Osteoblast (primary cell): ENCODE measurements at regions not wholly inside any gene's neighbourhood (a gene's known extent, or its start where the extent isn't known, plus 50 kb on each side); places are given as distances from the start of the nearest gene placed in this dataset.
A peak's percentile ranks its signal among the peaks of the same experiment; 100 is the strongest.
"Not testable (repeated sequence)": the region's sequence is repeated elsewhere in the genome, so short reads cannot be mapped to it uniquely, and the experiment has no call there.

Source experiments
- DNase-seq: peaks from one replicate; pipeline ENCODE4 v3.0.0; 2011; ENCODE audit warnings: low spot score, mixed read lengths; ENCODE audit not compliant: insufficient read length; ENCODE audit errors: missing footprints
- H2AFZ ChIP-seq: 2 replicates; pipeline ENCODE4 v1.6.0; 2011; ENCODE audit warnings: mild to moderate bottlenecking, low read length
- H3K27ac ChIP-seq: 2 replicates; pipeline ENCODE4 v1.5.1; 2011; ENCODE audit warnings: mild to moderate bottlenecking, low read depth, low read length, moderate library complexity
- H3K27me3 ChIP-seq: 2 replicates; pipeline ENCODE4 v1.6.0; 2012; ENCODE audit warnings: mild to moderate bottlenecking, control low read depth, inconsistent platforms, low read length, moderate library complexity; ENCODE audit not compliant: insufficient read depth
- H3K36me3 ChIP-seq: 2 replicates; pipeline ENCODE4 v1.5.1; 2011; ENCODE audit warnings: mild to moderate bottlenecking, low read length, control low read depth, moderate library complexity; ENCODE audit not compliant: insufficient read depth
- H3K4me1 ChIP-seq: 2 replicates; pipeline ENCODE4 v1.5.1; 2011; ENCODE audit warnings: mild to moderate bottlenecking, low read length, control low read depth, moderate library complexity; ENCODE audit not compliant: insufficient read depth
- H3K4me2 ChIP-seq: 2 replicates; pipeline ENCODE4 v1.6.0; 2011; ENCODE audit warnings: mild to moderate bottlenecking, low read length; ENCODE audit not compliant: insufficient read depth
- H3K4me3 ChIP-seq: fragments of 200-600 bp; sonication (generic); 3 replicates; pipeline ENCODE4 v1.5.1; 2012; ENCODE audit warnings: mild to moderate bottlenecking, low read length, inconsistent platforms; ENCODE audit not compliant: insufficient read depth
- H3K79me2 ChIP-seq: 2 replicates; pipeline ENCODE4 v1.6.0; 2012; ENCODE audit warnings: mild to moderate bottlenecking, low read length, control low read depth, inconsistent platforms; ENCODE audit not compliant: insufficient read depth
- H3K9me3 ChIP-seq: 2 replicates; pipeline ENCODE4 v1.5.1; 2011; ENCODE audit warnings: low read depth, low read length, control low read depth
- H4K20me1 ChIP-seq: 2 replicates; pipeline ENCODE4 v1.6.0; 2012; ENCODE audit warnings: mild to moderate bottlenecking, low read length, control low read depth; ENCODE audit not compliant: insufficient read depth
- TF ChIP-seq, protein P1 (sequence below): IDR thresholded peaks from 2 replicates; pipeline ENCODE4 v1.5.1; 2011; ENCODE audit warnings: mild to moderate bottlenecking, low read depth, low read length, moderate library complexity; ENCODE audit errors: extremely low read depth

DNA sequence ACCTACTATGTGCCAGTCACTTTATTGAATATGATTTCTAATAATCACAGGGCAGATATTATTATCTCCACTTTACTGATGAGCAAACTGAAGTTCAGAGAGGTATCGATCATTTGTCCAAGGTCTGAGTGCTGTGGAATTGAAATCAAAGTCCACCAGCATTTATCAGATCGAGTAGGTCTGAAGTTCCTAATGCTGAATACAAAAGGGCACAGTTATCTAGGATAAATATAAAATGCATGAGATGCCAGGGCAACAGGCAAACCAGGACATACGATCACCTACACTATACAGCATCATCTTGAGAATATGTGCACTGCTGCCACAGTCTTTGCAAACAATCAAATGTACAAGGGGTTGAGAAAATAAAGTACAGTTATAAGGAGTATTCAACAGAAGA, 57.2 kb upstream of the SH3RF1 start:
- Histone ChIP-seq H3K9me3 (peaks cover 2% of the 10 kb centered on the region), H3K27me3 (no peaks in the 10 kb centered on the region), H3K79me2 (no peaks in the 10 kb centered on the region), H4K20me1 (no peaks in the 10 kb centered on the region), H3K36me3 (no peaks in the 10 kb centered on the region), H3K4me3 (no peak overlapping the region), H3K4me1 (no peaks in the 10 kb centered on the region), H3K4me2 (no peak overlapping the region), H3K27ac (no peak overlapping the region), H2AFZ (no peak overlapping the region)
- TF ChIP-seq, protein P1, sequence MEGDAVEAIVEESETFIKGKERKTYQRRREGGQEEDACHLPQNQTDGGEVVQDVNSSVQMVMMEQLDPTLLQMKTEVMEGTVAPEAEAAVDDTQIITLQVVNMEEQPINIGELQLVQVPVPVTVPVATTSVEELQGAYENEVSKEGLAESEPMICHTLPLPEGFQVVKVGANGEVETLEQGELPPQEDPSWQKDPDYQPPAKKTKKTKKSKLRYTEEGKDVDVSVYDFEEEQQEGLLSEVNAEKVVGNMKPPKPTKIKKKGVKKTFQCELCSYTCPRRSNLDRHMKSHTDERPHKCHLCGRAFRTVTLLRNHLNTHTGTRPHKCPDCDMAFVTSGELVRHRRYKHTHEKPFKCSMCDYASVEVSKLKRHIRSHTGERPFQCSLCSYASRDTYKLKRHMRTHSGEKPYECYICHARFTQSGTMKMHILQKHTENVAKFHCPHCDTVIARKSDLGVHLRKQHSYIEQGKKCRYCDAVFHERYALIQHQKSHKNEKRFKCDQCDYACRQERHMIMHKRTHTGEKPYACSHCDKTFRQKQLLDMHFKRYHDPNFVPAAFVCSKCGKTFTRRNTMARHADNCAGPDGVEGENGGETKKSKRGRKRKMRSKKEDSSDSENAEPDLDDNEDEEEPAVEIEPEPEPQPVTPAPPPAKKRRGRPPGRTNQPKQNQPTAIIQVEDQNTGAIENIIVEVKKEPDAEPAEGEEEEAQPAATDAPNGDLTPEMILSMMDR: no peak
- DNase-seq: peak; percentile 69

DNA sequence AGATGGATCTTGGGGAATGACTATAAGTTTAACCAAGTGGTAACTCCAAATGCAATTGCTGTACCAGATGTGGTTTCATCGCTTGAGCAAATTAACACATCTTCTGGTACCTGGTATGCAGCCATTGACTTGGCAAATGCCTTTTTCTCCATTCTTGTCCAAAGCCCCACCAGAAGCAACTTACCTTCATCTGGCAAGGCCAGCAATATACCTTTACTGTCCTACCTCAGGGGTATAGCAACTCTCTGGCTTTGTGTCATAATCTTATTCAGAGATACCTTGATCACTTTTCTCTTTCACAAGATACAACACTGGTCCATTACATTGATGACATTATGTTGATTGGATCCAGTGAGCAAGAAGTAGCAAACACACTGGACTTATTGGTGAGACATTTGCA, 53.2 kb upstream of the SH3RF1 start:
- not testable (repeated sequence) for H4K20me1 ChIP-seq, H3K27ac ChIP-seq, H3K9me3 ChIP-seq, H2AFZ ChIP-seq, DNase-seq, H3K4me3 ChIP-seq, H3K27me3 ChIP-seq, H3K4me1 ChIP-seq, H3K4me2 ChIP-seq, H3K36me3 ChIP-seq, H3K79me2 ChIP-seq

DNA sequence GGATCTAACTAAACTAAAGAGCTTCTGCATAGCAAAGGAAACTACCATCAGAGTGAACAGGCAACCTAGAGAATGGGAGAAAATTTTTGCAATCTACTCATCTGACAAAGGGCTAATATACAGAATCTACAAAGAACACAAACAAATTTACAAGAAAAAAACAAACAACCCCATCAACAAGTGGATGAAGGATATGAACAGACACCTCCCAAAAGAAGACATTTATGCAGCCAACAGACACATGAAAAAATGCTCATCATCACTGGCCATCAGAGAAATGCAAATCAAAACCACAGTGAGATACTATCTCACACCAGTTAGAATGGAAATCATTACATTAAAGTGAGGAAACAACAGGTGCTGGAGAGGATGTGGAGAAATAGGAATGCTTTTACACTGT, 52.1 kb upstream of the SH3RF1 start:
- not testable (repeated sequence) for H3K27me3 ChIP-seq, H3K9me3 ChIP-seq, H3K4me1 ChIP-seq, H3K4me3 ChIP-seq, H3K4me2 ChIP-seq, H4K20me1 ChIP-seq, H2AFZ ChIP-seq, H3K27ac ChIP-seq, H3K79me2 ChIP-seq, DNase-seq, H3K36me3 ChIP-seq
